Neutrophil (primary cell): ENCODE measurements at regions not wholly inside any gene's neighbourhood (a gene's known extent, or its start where the extent isn't known, plus 50 kb on each side); places are given as distances from the start of the nearest gene placed in this dataset.

Experiments
- H3K27ac ChIP-seq: fragments of 200-600 bp; sonication (generic); 2 replicates; pipeline ENCODE4 v1.5.1; 2016; ENCODE audit warnings: mild to moderate bottlenecking, moderate library complexity
- H3K27me3 ChIP-seq: fragments of 200-600 bp; sonication (generic); 2 replicates; pipeline ENCODE4 v1.6.0; 2016; ENCODE audit warnings: mild to moderate bottlenecking
- H3K36me3 ChIP-seq: fragments of 200-600 bp; sonication (generic); 2 replicates; pipeline ENCODE4 v1.5.1; 2017
- H3K4me1 ChIP-seq, 2 experiments: fragments of 200-600 bp in 1 of 2; sonication (generic) in 1 of 2; 1 replicate in 1 of 2; 2 replicates in 1 of 2; pipeline versions ENCODE4 v1.5.1 to v1.6.1; 2013 to 2016; ENCODE audit warnings: low read depth in 1 of 2, low read length in 1 of 2, mild to moderate bottlenecking in 1 of 2, moderate library complexity in 1 of 2; ENCODE audit not compliant: control insufficient read depth in 1 of 2, insufficient read depth in 1 of 2
- H3K4me3 ChIP-seq, 2 experiments: fragments of 200-600 bp in 1 of 2; sonication (generic) in 1 of 2; 1 replicate in 1 of 2; 2 replicates in 1 of 2; pipeline ENCODE4 v1.5.1; 2013 to 2016; ENCODE audit warnings: low read depth in 1 of 2, low read length in 1 of 2, mild to moderate bottlenecking in 1 of 2, moderate library complexity in 1 of 2
- H3K9me3 ChIP-seq: fragments of 200-600 bp; sonication (generic); 2 replicates; pipeline ENCODE4 v1.5.1; 2016
- TF ChIP-seq, protein P1 (sequence below): fragments of 200-600 bp; sonication (generic); IDR thresholded peaks from 2 replicates; pipeline ENCODE4 v1.5.1; 2016; ENCODE audit warnings: antibody characterized with exemption

DNA sequence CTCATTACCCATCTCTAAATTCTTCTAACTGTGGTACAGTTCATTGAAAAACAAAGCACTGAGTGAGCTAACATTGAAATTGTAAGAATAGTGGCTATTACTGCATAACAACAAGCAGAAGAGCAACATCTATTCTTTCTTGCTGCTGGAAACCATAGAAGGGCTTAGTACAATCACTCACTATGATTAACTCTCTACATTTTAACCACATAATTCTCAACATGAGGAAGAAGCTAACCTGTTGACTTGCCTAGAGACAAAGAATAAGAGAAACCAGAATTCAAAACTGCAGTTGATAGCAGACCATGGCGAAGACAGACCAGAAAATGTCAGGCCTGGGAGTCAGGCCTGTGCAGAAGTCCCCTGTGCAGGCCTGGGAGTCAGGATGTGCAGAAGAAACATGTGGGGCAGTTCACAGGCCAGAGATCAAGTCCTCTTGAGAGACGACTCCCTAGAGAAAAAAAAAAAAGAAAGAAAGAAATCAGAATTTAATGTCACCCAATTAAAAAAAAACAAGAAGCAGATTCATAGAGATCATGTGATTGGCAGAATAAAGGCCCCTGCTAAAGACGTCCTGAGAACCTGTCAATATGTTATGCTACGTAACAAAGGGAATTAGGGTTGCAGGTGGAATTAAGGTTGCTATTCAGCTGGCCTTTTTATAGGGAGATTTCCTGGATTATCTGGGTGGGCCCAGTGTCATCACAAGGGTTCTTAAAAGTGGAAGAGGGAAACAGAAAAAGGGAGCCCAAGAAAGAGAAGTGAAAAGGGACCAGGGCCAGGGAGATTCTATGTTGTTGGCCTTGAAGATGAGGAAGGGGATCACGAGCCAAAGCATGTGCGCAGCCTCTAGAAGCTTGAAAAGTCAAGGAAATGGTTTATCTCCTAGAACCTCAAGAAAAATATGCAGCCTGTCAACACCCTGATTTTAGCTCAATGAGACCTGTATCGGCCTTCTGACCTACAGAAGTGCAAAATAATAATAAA lies 94.9 kb downstream of the MRPL39 start:
- Histone ChIP-seq H3K36me3 (no peaks in the 10 kb centered on the region), H3K27me3 (no peaks in the 10 kb centered on the region), H3K4me1 (no peaks in the 10 kb centered on the region), H3K27ac (no peak overlapping the region), H3K4me3 (no peak overlapping the region), H3K9me3 (no peaks in the 10 kb centered on the region)
- TF ChIP-seq, protein P1, sequence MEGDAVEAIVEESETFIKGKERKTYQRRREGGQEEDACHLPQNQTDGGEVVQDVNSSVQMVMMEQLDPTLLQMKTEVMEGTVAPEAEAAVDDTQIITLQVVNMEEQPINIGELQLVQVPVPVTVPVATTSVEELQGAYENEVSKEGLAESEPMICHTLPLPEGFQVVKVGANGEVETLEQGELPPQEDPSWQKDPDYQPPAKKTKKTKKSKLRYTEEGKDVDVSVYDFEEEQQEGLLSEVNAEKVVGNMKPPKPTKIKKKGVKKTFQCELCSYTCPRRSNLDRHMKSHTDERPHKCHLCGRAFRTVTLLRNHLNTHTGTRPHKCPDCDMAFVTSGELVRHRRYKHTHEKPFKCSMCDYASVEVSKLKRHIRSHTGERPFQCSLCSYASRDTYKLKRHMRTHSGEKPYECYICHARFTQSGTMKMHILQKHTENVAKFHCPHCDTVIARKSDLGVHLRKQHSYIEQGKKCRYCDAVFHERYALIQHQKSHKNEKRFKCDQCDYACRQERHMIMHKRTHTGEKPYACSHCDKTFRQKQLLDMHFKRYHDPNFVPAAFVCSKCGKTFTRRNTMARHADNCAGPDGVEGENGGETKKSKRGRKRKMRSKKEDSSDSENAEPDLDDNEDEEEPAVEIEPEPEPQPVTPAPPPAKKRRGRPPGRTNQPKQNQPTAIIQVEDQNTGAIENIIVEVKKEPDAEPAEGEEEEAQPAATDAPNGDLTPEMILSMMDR: no peak

DNA sequence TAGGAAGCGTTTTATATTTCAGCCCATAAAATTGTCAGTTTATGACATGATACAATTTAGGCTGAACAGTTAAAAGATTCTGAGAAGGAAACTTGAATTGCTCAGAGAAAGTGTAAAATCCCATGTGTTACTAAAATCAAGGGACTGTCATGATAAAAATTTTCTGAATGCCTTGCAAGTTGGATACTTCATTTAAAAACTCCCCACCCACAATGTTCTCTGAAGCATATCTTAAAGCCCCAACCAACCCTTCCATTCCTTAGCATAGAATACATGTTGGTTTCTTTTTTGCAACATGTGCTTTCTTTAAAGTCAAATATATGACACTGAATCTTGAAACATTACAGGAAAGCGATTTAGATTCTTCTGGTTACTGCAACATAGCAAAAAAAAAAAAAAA lies 97.4 kb downstream of the MRPL39 start:
- H3K9me3 ChIP-seq: no peaks in the 10 kb centered on the region
- TF ChIP-seq, protein P1: no peak
- H3K27me3 ChIP-seq: no peaks in the 10 kb centered on the region
- no peak overlapping the region for H3K4me3 ChIP-seq
- H3K27ac ChIP-seq: no peak overlapping the region
- H3K36me3 ChIP-seq: no peaks in the 10 kb centered on the region
- no peaks in the 10 kb centered on the region for H3K4me1 ChIP-seq

DNA sequence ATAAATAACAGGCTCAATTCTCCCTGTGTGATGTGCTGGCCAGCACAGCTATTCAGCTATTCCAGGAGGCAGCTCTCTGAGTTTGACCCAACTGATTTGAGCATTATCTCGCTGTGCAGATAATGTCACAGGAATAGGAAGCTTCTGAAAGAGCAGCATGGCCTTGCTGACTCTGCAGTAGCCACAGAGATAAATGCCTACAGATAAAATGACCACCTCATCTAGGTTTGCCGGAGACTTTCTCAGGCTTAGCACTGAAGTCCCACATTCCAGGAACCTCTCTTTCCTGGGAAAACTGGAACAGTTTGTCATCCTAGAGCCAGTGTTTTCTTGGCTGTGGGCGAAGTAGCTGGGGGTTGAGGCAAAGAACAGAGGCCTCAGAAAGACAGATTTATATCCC lies 98.9 kb downstream of the MRPL39 start:
- Histone ChIP-seq H3K4me3 (no peak overlapping the region), H3K36me3 (no peaks in the 10 kb centered on the region), H3K9me3 (no peaks in the 10 kb centered on the region), H3K27me3 (no peaks in the 10 kb centered on the region), H3K4me1 (no peaks in the 10 kb centered on the region), H3K27ac (no peak overlapping the region)
- TF ChIP-seq, protein P1: no peak

DNA sequence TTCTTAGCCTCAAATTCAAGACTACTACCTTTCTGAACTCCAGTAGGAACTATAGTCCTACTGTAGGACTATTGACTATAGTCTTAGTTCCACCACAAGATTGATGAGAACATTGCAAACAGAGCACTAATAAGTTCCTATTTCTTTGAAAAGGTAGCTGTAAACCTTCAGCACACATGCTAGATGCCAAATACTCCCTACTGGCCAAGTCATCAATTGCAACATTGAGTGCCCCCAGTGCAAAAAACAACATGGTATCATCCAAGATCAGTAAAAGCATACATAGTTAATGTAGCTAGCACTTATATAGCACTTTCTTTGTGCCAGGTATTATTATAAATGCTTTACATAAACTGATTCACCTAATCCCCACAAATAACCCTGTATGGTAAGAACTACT lies 99.8 kb downstream of the MRPL39 start:
- Histone ChIP-seq H3K27ac (no peak overlapping the region), H3K4me1 (no peaks in the 10 kb centered on the region), H3K9me3 (no peaks in the 10 kb centered on the region), H3K27me3 (no peaks in the 10 kb centered on the region), H3K36me3 (no peaks in the 10 kb centered on the region), H3K4me3 (no peak overlapping the region)
- TF ChIP-seq, protein P1: no peak

DNA sequence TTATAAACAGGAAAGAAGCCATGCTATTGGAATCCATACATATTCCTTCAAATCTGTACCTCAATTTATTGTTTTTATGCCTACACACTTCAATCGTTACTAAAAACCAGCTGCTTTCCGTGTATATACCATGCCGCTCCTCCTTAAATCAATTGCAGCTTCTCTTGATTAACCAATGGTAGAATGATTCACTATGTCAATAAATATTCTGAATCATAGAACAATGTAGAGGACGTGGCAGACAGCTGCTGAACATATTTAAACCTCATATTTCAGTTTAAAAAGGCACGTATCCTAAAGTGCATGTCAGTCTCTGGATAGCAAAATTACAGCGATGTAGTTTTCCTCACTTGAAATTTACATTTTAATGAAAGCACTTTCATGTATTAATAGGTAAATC lies 100.4 kb downstream of the MRPL39 start:
- TF ChIP-seq, protein P1: no peak
- no peaks in the 10 kb centered on the region for H3K36me3 ChIP-seq
- H3K4me3 ChIP-seq: no peak overlapping the region
- no peaks in the 10 kb centered on the region for H3K9me3 ChIP-seq
- no peak overlapping the region for H3K27ac ChIP-seq
- H3K4me1 ChIP-seq: no peaks in the 10 kb centered on the region
- H3K27me3 ChIP-seq: no peaks in the 10 kb centered on the region
